ENCODE measurements at regions not wholly inside any gene's neighbourhood (a gene's known extent, or its start where the extent isn't known, plus 50 kb on each side); places are given as distances from the start of the nearest gene placed in this dataset.

DNA sequence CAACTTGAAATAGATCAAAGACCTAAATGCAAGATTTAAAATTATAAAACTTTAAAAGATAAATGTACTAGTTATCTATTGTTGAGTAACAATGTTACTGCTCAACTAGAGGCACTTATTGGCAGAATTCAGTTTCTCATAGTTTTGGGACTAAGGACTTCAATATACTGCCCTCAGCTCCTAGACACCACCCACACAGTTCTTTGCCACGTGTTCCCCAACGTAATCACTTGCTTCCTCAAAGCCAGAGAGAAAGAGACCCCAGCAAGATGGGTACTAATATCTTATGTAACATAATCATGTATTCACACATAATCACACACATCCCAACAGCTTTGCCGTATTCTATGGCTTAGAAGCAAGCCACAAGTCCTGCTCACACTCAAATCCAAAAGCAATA is 50.3 kb upstream of the SLC22A16 start:
- TF ChIP-seq, protein P1, sequence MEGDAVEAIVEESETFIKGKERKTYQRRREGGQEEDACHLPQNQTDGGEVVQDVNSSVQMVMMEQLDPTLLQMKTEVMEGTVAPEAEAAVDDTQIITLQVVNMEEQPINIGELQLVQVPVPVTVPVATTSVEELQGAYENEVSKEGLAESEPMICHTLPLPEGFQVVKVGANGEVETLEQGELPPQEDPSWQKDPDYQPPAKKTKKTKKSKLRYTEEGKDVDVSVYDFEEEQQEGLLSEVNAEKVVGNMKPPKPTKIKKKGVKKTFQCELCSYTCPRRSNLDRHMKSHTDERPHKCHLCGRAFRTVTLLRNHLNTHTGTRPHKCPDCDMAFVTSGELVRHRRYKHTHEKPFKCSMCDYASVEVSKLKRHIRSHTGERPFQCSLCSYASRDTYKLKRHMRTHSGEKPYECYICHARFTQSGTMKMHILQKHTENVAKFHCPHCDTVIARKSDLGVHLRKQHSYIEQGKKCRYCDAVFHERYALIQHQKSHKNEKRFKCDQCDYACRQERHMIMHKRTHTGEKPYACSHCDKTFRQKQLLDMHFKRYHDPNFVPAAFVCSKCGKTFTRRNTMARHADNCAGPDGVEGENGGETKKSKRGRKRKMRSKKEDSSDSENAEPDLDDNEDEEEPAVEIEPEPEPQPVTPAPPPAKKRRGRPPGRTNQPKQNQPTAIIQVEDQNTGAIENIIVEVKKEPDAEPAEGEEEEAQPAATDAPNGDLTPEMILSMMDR (IDR thresholded peaks at IDR 0.05) = no peak
- TF ChIP-seq EP300 (IDR thresholded peaks at IDR 0.05) (no peak), POLR2A (IDR thresholded peaks at IDR 0.05; ENCODE audit: low read depth) (no peak)

Data from esophagus muscularis mucosa (tissue), 4 donors.